NCI-H2227 (cell line): ENCODE measurements at regions not wholly inside any gene's neighbourhood (a gene's known extent, or its start where the extent isn't known, plus 50 kb on each side); places are given as distances from the start of the nearest gene placed in this dataset.
"Not testable (repeated sequence)": the region's sequence is repeated elsewhere in the genome, so short reads cannot be mapped to it uniquely, and the experiment has no call there.

Experiments used
- DNase-seq: peaks from one replicate; lab custom pipeline; 2025; ENCODE audit not compliant: unreplicated experiment; lab: John Stamatoyannopoulos, UW

DNA sequence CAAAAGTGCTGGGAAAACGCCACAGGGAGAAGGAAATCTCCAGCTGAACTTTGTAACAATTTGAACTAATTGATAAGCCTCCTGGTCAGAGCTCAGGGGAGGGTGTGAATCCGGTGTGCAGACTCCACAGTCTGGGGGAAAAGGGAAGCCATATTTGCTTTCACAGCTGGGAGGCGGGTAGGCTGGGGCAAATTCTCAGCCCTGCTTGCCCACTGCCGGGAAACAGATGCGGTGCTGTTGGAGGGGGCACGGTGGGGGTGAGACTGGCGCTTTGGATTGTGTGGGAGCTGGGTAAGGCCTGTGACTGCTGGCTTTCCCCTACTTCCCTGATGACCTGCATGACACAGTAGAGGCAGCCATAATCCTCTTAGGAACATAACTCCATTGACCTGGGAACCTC, 134.8 kb downstream of the ADCYAP1 start:
- no peak for DNase-seq

DNA sequence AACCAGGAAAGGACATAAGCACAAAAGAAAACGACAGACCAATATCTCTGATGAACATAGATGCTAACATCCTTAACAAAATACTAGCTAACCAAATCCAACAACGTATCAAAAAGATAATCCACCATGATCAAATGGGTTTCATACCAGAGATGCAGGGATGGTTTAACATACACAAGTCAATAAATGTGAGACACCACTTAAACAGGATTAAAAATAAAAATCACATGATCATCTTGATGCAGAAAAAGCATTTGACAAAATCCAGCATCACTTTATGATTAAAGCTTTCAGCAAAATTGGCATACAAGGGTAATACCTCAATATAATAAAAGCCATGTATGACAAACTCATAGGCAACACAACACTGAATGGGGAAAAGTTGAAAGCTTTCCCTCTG, 138.4 kb downstream of the ADCYAP1 start:
- not testable (repeated sequence) for DNase-seq

DNA sequence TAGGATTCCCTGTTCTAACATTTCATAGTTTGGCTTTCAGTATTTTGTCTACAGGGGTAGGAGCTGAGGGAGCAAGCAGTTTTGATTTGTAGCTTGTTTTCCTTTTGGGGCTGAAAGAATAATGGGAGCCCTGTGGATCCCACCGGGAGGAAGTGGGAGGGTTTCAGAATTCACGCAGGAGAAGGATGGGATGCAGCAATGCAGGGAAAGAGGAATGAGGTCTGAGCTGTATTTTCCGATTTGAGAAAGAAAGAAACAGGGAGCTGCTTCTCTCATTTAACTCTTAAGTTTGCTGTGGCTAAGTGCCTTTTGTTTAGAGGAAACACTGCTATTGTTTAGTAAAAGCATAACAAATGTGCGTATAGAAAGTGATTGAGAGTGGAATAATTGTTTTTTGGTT, 141.0 kb downstream of the ADCYAP1 start:
- no peak for DNase-seq

DNA sequence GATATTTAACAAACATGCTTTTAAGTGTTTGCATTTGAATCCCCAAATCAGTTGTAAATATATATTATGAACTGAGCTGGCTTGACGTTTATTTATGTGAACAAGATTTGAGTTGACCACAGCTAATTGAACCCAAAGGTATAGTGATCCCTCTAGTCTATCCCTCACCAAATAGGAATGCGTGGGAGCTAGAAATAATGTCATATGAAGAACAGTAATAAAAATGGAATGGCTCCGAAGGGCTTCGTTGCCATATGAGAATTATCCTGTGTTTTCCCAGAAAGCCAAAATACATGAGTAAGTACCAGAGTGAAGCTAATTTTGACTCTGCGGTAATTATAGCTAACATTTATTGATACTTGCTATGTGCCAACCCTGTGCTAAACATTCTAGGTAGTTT, 142.7 kb downstream of the ADCYAP1 start:
- DNase-seq, result no peak

DNA sequence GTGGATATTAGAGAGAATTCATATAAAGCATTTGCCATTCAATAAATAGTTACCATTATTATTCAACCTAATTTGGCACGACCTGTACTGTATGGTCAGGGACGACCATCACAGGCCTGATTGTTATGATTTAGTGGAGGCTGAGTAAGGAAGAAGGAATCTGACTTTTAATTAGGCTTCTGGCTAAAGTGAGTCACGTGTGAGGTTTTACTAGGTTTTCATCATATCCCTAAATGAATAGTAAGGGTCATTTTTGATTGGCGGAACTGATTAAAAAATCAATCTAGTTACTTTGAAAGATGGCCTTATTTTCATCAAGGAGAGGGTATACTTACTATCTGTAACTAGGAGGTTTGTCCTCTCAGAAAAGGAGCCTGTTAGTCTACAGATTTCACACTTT, 143.4 kb downstream of the ADCYAP1 start:
- DNase-seq, result no peak

DNA sequence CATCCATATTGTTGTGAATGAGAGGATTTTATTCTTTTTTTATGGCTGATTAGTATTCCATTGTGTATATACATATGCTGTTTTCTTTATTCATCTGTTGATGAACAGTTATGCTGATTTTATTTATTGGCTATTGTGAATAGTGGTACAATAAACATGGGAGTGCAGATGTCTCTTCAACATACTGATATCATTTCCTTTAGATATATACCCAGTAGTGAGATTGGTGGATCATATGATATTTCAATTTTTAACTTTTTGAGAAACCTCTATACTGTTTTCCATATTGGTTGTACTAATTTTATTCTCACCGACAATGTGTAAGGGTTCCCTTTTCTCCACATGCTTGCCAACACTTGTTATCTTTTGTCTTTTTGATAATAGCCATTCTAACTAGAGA, 144.5 kb downstream of the ADCYAP1 start:
- DNase-seq, result no peak

DNA sequence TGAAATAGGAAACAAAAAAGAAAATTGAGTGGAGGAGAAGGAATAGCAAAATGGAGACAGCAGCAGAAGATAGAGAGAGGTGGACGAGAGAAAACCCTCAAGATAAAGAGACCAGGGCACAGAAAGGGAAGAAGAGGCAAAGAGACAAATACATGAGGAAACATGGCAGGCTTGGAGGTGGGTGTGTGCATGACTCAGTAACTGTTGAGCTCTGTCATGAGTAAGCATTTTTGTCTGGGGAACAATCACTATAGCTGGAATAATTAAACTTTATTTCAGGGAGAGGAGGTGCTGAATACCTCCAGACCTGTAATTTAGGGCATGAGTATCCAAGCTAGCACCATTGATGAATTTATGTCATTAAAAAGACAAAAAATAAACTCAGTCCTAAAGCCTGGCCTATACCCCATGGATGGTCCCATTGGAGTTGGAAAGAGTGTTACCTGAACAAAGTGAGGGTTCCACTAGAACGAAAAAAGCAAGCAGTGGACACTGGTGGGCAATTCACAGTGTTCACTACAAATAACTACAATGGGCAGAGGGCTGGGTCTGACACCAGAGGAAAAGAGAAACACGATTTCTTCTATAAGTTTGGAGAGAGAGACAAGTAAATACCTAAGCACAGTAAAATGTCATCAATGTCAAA, 145.5 kb downstream of the ADCYAP1 start:
- no peak for DNase-seq

DNA sequence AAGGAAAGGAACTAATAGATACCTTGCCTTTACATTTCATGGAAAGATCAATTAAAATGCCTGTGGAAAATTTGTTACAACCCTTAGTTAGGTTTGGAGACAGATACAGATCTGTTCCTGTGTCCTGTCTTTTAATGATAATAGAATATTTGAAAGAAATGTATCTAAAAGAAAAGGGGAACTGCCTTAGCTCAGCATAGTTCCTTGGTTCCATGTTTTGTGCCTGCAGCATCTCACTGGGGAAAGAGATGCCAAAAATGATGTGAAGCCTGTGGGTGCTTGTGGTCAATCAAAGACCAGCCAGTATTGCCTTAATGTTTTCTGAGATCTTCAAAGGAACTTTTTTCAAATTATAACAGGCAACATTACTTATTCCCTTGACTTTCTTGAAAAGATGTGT, 147.6 kb downstream of the ADCYAP1 start:
- DNase-seq, result no peak

DNA sequence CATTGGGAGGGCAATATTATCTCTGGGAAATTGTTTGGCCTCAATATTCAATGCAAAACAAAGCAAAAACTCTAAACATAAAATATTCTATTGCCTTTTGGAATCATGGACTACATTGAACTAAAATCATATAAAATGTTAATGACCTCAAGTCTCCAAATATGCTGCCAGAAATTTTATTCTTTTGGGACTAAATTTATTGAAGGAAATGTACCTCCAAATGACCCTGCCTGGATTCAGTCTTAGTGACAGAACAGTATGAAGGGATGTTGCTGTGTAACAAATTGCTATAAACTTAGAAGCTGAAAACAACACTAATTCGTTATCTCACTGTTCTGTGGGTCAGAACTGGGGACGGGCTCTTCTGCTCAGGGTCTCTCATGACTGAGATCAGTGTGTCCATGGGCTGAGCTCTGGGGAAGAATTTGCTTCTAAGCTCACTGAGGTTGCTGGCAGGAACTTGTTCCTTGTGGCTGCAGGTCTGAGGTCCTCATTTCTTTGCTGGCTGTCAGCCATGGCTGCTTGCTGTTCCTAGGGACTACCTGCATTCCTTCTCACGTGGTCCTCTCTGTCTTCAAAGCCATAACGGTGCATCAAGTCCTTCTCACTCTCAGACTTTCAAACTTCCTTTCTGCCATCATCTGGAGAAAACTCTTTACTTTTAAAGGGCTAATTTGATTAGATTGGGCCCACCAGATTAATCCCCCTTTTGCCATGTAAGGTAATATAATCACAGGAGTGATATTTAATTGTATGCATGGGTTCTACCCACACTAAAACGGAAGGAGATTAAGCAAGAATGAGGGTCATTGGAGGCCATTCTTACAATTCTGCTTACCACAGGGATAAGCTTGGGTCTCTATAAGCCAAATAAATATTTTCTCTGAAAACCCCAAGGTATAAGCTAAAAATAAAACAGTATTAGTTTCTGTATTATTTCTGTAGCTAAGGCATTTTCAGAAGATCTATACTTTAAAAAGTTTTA, 149.0 kb downstream of the ADCYAP1 start:
- no peak for DNase-seq

DNA sequence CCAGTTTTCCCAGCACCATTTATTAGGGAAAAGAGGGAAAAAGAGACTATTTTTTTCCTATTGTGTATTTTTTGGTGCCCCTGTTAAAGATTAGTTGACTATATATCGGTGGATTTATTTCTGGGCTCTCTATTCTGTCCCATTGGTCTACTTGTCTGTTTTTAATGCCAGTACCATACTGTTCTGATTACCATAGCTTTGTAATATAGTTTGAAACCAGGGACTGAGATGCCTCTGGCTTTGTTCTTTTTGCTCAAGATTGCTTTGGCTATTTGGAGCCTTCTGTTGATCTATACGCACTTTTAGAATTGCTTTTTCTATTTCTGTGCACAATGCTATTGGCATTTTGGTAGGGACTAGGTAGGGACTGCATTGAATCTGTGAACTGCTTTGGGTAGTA, 151.7 kb downstream of the ADCYAP1 start:
- no peak for DNase-seq

DNA sequence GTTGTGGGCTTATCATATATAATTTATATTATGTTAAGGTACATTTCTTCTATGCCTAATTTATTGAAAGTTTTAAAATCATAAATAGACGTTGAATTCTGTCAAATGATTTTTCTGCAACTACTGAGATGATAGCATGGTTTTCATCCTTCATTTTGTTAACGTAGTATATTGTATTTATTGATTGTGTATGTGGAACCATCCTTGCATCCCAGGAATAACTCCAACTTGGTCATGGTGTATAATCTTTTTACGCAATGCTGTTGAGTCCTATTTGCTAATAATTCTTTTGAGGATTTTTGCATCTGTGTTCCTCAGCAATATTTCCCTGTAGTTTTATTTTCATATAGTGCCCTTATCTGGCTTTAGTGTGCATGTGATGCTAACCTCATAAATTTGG, 152.7 kb downstream of the ADCYAP1 start:
- no peak for DNase-seq

DNA sequence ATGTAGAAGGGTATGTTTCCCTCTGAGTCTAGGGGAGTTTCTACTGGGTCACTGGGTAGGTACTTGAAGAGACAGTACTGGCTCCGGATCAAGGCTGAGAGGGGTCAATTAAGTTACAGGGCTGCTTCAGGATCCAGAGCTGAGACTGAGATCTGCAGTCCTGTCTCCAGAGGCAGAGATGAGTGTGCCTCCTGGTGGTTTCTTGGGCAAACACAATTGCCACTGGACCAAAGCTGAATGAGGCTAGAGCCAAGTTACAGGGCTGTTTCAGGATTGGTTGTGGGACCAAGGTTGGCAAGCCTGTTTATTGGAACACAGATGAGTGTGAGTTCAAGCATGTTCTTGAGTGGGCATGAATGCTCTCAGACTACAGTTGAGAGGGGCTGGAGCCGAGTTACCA, 157.9 kb downstream of the ADCYAP1 start:
- no peak for DNase-seq

DNA sequence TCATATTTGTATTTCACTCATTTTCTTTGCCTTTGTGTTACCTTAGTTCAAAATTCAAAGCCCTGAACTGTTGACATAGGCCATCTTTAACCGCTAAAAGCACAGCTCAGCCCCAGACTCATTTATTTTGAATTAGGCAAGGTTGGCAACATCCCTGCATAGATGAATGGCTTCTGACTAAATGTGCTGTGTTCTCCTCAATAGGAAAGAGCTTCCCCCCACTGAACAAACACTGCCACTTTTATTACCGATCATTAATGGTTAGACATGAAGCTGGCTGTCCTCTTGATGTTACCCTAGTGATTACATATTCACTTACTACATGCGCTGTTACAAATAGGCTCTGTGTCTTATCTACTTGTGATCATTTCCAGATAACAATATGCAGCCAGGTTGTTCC, 170.7 kb downstream of the ADCYAP1 start:
- no peak for DNase-seq

DNA sequence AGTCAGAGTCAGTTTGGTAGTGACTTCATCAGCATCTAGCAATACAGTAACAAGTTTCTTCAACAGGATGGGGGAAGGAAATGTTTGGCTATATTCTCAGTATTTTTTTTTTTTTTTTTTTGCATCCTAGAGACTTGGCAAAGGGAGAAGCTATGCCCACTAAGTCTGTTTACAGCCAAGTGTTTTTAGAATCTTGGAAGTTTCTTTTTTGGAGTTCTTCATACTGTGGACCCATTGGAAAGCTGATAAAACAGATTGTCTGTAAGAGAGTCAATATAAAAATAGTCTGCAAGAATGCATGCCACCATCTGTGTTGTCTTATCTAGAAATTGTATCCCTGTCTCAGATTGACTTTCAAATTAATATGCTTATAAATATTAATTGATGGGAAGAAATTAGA, 171.2 kb downstream of the ADCYAP1 start:
- no peak for DNase-seq

DNA sequence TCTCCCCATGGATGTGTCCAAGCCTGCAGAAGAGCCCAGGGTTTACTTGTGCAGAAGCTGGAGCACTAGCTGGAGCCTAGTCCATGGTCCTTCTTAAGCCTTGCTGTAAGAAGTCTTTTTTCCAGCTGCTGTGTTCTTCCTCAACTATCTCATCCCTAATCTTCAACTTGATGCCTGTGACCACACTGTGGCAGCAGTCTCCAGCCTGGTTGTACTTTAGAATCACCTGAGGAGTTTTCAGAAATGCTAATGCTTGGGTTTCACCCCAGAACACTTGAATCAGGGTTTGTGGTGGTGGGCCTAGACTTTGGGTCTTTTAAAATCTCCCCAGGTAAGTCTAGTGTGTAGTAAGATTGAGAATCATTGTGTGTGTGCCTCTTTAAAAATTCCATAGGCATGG, 173.6 kb downstream of the ADCYAP1 start:
- DNase-seq, result no peak

DNA sequence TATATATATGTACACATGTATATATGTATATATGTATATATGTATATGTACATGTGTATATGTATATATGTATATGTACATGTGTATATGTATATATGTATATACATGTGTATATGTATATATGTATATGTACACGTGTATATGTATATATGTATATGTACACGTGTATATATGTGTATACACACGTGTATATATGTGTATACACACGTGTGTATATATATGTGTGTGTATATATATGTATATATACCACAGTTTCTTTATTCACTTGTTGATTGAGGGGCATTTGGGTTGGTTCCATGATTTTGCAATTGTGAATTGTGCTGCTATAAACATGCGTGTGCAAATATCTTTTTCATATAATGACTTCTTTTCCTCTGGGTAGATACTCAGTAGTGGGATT, 179.0 kb downstream of the ADCYAP1 start:
- not testable (repeated sequence) for DNase-seq

DNA sequence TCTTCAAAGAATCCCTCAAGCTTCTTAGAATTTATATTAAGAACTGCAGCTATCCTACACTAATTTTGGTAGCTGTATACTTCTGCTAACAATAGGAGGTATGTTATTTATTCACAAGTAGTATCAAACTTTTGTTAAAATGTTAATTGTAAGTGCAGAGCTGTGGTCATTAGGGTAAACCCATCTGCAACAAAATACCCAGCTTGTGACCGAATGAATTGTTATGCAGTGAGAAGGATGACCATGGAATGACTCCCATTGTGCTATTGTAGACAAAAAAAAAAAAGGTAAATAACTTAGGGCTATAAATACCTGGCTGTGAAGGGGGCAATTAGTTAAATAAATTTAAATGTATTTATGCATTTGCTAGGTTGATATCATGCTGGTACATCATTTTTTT, 186.1 kb downstream of the ADCYAP1 start:
- no peak for DNase-seq

DNA sequence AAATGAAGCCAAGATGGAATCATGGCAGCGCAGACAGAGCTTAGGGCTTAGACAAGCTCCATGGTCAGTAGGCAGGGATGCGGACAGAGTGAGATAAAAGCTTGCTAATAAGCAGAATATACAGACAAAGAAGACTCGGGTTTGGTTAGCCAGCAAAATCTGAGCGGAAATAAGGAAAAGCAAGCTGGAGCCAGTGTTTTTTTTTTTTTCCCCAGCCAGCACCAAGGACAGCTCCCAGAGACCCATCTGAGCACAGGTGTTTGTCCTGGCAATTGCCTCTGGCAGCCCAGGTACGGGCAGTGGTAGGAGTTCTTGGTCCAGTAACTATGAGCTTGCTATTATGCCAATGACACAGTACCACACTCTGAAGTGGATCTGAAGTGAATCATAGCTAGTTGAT, 187.6 kb downstream of the ADCYAP1 start:
- no peak for DNase-seq

DNA sequence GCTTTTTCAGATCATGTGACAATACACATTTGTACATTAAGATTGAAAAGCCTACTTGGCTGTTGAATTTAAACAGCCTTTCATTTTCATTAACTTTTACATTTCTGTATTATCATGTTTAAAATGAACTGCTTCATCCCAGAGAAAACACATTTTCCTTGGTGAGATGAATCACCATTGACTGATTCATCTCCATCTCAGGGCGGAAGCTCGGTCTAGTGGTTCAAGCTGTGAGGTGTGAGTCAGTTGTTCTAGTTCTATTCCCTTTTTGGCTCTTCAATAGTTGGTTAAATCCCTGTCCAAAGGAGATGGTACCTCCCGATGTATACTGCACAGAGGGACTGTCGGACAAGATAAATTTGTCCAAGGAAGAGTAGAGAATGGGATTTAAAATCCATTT, 189.7 kb downstream of the ADCYAP1 start:
- no peak for DNase-seq

DNA sequence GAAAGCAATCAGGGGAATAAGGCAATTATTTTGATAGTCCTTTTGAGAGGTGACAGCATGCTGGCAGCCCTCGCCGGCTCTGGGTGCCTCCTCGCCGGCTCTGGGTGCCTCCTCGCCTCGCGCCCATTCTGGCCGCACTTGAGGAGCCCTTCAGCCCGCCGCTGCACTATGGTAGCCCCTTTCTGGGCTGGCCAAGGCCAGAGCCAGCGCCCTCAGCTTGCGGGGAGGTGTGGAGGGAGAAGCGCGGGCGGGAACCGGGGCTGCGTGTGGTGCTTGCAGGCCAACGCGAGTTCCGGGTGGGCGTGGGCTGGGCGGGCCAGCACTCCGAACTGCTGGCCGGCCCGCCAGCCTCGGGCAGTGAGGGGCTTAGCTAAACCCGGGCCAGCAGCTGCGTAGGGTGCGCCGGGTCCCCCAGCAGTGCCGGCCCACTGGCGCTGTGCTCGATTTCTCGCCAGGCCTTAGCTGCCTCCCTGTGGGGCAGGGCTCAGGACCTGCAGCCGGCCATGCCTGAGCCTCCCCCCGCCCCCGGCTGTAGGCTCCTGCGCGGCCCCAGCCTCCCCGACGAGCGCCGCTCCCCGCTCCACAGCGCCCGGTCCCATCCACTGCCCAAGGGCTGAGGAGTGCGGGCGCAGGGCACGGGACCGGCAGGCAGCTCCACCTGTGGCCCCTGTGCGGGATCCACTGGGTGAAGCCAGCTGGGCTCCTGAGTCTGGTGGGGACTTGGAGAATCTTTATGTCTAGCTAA, 193.5 kb downstream of the ADCYAP1 start:
- DNase-seq, result not testable (repeated sequence)

DNA sequence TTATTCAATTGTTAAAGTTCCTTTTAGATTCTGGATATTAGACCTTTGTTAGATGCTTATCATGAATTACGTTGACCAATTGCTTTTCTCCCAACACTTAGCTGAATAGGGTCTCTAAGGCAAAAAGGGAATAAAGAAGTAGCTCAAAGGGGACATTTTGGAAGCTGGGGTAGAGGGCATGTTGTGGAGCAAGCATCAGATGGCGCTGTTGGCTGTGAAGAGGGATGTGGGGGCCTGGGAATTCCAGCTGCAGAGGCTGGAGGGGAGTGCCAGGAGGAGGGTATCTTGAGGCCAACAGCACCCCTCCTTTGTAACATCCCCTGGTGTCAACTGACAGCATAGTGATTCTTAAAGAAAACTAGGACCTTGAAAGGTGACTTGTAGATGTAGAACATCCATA, 198.2 kb downstream of the ADCYAP1 start:
- DNase-seq, result no peak

DNA sequence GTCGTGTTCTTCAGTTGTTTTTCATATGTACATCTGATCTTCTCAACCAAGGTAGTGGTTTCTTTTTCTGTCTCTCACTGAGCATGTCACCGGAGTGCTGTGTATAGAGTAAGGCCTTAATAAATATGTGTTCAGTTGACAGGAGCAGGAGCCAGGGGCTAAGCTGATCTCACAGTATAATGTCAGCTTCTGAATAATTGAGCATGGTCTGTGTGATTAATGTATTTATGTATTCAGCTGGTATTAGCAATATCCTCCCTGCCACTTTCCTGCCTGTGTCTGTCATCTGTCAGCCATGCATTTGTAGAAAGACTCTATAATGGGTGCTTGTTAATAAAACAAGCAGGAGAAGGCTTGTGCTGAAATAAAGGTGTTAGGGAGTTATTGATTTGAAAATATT, 198.9 kb downstream of the ADCYAP1 start:
- no peak for DNase-seq
